ENCODE measurements at regions not wholly inside any gene's neighbourhood (a gene's known extent, or its start where the extent isn't known, plus 50 kb on each side); places are given as distances from the start of the nearest gene placed in this dataset.

GRCh38 chr6:151701911-151702562 lies 105.4 kb upstream of the ESR1 start:
- DNase-seq (ENCODE audit: low read depth): no peak

GRCh38 chr6:151702851-151703658 lies 104.4 kb upstream of the ESR1 start:
- no peak for DNase-seq (ENCODE audit: low read depth)

DNA sequence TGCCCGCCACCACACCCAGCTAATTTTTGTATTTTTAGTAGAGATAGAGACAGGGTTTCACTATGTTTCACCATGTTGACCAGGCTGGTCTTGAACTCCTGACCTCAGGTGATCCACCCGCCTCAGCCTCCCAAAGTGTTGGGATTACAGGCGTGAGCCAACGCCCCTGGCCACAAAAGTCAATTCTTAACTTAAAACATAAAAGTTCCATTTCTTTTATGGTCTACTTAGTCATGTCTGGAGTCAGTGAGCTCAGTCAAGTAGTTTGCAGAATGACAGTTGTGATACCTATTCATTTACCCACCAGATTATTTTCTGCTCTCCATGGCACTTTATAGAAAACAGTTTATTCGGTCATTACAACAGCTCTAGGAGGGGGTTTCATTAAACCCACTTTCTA lies 103.1 kb upstream of the ESR1 start:
- no peak for DNase-seq (ENCODE audit: low read depth)

DNA sequence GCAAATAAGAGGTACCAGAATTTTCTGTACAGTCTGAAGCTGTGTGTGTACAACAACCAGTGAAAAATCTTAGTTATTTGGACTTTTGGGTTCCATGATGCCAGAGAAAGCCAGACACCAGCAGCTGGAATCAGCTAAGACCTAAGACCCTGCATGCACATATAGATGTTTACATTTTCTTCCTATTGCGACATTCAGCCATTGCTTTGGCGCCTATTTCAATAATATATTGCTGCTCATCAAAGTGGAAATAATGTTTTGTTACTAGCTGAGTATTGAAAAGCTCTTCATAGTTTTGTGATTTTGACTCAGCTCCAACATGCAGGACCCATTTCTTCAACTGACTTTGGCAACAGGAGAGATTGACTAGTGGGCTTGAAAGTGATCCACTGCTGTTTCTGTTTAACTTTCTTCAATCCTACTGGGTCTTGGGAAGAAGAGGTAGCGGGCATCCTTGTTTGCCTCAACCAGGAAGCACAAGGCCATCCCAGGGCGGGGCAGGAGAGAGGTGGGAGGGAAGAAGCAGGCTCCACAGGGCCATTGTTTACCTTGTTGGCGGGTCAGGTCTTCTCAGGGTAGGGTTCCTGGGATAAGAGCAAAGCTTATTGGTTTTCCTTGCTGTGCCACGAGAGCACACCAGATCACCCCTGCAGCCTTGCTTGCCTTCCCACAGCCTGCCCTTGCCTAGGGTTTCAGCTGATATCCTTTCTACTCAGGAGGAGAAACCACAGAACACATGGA lies 101.3 kb upstream of the ESR1 start:
- DNase-seq (ENCODE audit: low read depth): no peak

- DNase-seq (ENCODE audit: low read depth): no peak
Observed at GRCh38 chr6:151709329-151709728, 98.2 kb upstream of the ESR1 start.

- no peak for DNase-seq (ENCODE audit: low read depth)
Observed at GRCh38 chr6:151716526-151716932, 91.0 kb upstream of the ESR1 start.

DNA sequence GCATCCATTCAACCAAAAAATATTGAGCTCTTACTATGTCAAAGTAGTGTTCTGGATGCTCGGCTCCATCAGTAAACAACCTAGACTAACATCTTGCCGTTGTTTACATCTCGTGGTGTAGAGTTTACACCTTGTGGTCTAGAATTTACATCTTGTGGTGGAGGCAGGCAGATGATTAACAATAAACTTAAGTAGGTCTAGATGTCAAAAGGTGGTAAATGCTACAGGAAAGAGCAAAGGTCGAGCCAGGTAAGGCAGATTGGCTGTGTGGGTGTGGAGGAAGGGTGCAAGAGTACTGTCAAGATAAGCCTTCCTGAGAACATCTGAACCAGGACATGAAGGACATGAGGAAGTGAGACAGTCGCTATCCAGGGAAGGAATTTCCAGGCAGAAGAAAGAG lies 88.4 kb upstream of the ESR1 start:
- DNase-seq (ENCODE audit: low read depth): no peak

DNA sequence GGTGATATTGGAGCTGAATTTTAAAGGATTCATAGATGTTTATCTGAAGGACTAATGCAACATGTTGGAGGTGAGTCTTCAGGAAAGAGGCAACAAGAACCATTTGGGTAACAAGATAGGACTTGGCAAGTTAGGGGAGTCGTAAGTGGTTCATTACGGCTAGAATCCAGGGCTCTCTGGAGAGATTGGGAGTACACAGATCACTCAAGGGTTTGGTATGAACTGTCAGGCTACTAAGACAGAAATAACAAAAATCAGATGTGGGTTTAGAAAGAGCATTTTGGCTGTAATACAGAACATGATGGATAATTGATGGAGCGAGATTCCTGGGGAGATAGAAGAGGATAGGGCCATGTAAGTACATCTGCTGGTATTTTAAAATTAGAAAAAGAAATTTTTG lies 86.3 kb upstream of the ESR1 start:
- peak; percentile 1 for DNase-seq (ENCODE audit: low read depth)

GRCh38 chr6:151721671-151722070 lies 85.8 kb upstream of the ESR1 start:
- DNase-seq (ENCODE audit: low read depth): no peak

DNA sequence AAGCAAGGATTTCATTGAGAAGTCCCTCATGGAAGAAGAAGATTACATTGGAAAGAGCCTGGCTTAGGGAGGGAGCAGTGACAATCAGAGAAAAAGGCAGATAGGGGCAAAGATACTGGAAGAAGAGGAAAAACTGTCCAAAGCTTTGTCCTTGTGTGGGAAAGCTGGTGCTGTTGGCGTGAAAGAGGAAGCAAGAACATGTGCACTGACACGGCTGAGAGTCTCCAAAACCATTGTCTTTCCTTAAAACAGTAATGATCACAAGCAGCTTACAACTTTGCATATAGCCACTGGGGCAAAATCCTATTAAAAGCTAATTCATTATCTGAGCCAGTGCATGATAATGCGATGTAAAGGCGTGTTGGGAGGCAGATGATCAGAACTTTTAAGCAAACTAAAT lies 85.1 kb upstream of the ESR1 start:
- no peak for DNase-seq (ENCODE audit: low read depth)

- no peak for DNase-seq (ENCODE audit: low read depth)
Observed at GRCh38 chr6:151723152-151723551, 84.3 kb upstream of the ESR1 start.

DNA sequence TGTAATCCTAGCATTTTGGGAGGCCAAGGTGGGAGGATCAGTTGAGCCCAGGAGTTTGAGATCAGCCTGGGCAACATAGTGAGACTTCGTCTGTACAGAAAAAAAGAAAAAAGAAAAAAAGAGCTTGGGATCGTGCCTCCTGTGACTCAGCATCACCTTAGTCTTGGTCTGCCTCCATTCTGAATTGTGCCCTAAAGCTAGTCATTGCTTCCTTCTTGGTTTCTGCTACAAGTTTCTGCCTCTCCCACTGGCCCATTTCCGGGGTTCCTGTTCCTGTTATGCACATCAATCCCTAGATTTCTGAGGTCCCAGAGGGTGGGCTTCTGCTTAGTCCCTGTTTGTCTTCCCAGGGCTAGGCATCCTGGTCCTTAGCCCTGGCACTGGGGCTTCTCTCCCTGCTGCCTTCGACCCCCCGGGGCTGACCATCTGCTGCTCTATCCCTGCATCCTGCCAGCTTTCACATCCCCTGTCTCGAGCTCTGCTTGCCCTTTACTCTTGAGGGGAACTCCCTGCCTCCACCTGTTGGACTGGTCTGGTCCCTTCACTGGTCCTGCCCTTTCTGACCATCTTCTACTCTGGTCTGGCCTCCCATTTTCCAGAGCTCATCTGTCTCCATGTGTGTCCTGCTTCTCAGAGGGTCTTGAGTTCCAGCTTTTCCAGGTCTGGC lies 77.5 kb upstream of the ESR1 start:
- DNase-seq (ENCODE audit: low read depth): no peak

GRCh38 chr6:151730496-151730870 lies 77.0 kb upstream of the ESR1 start:
- no peak for DNase-seq (ENCODE audit: low read depth)

GRCh38 chr6:151731313-151731712 lies 76.2 kb upstream of the ESR1 start:
- DNase-seq (ENCODE audit: low read depth): no peak

DNA sequence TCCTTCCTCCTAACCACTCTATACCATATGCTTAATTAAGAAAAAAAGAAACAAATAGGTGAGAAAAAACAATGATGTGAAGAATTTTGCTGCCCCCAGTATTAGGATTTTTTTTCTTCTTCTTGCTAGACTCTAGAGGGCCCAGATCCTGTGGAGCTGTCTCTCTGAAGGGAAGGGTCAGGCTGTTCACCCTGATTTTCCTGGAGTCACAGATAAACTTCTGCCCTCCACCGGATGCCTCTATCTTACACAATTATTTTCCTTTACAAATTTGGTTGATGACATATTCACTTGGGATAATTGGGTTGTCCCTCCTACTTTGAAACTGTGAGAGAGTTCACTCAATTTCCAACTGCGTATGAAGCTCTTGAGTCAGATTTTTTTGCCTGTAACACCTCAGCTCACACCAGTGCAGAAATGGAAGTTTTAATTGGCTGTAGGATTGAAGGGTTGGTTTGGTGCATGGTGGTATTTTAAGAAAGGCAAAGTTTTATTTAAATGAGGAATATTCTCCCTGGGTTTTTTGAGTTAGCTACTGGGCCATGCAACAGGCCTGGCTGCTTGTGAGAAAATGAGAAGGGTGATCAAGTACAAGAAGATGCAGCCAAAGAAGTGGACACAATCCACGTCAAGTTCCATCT lies 73.7 kb upstream of the ESR1 start:
- no peak for DNase-seq (ENCODE audit: low read depth)

DNA sequence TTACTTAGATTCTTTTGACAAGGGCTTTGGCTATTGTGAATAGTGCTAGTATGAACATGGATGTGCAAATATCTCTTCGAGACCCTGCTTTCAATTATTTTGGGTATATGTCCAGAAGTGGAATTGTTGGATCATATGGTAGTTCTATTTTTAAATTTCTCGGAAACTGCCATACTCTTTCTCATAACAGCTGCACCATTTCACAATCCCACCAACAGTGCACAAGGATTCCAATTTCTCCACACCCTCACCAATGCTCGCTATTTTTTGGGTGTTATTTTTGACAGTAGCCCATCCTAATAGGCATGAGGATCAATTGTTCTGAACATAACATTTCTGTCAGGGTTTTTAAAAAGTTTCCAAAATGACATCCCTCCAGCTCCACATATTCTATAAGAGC lies 69.2 kb upstream of the ESR1 start:
- no peak for DNase-seq (ENCODE audit: low read depth)

GRCh38 chr6:151738960-151739359 lies 68.5 kb upstream of the ESR1 start:
- no peak for DNase-seq (ENCODE audit: low read depth)

DNA sequence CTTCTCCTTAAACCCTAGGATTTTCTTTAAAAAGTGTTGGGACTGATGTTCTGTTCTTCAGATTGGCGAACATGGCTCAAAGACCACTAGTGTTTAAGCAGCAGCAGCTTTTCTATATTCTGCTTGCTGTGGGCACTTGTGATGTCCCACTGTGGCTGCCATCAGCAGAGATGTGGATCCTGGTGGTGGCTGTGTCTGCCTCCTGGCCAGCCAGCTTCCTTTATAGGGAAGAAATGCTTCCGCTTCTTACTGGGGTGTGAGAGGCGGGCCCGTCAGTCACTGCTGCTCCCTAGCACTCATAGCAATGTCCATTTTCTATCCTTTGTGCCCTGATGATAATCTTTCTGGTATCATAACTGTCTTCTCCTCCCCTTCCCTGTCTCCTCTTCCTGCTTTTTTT lies 66.7 kb upstream of the ESR1 start:
- no peak for DNase-seq (ENCODE audit: low read depth)

GRCh38 chr6:151747896-151748295 lies 59.6 kb upstream of the ESR1 start:
- no peak for DNase-seq (ENCODE audit: low read depth)

GRCh38 chr6:151749341-151749740 lies 58.1 kb upstream of the ESR1 start:
- DNase-seq (ENCODE audit: low read depth): no peak

DNA sequence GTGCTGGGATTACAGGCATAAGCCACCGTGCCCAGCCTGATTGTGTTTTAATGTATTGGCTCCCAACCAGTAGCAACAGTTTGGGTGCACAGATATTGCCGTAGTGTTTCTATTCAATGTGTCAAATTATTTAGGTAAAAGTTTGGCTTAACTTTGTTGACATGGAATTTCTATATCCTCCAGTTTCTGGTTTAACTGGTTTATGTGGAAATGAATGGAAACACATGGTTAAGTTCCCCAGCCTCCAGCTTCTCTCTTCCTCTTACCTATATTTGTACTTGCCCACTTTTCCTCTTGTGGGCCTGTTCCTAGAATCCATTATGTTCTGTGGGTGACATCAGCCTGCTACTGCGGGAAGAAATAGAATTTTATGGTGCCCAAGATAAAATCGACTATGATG lies 53.9 kb upstream of the ESR1 start:
- no peak for DNase-seq (ENCODE audit: low read depth)

- DNase-seq (ENCODE audit: low read depth): no peak
Observed at GRCh38 chr6:151757506-151757955, 50.0 kb upstream of the ESR1 start.
